HG03354 (cell line): ENCODE measurements at regions not wholly inside any gene's neighbourhood (a gene's known extent, or its start where the extent isn't known, plus 50 kb on each side); places are given as distances from the start of the nearest gene placed in this dataset.

Experiments
- ATAC-seq: cut with Tn5 transposase; IDR thresholded peaks from one replicate; pipeline ENCODE4 v1.9.1; 2021; ENCODE audit warnings: mild to moderate bottlenecking; ENCODE audit not compliant: unreplicated experiment, poor library complexity, severe bottlenecking

DNA sequence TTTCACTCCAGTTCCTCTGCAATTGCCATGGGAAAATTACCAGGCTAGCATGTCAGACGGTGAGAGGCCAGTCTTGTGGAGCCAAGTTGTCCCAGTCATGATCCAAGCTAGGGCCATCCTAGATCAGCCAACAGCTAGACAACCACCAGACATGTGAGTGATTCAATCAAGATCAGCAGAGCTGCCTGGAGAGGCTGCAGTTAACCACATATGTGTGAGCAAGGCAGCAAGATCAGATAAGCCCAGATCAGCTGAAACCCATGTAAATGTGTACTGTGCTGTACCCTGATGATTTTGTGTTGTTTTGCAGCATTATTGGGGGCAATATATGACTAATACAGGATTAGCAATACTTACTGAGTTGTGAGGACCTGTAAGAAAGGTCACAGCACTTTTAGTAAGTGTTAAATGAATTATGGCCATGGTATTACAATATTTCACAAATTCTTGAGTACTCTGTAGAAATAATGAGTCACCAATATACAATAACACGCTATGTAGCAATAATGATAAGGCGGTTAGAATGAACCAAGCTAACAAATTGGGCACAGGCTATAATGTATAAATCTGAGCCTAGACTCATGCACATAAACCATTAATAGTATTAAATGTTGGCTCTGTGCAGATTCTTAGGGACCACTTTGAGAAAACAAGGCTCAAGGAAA is 91.4 kb downstream of the SUDS3 start:
- no peak for ATAC-seq

- no peak for ATAC-seq
These were observed 96.6 kb downstream of the SUDS3 start for GRCh38 chr12:118472940-118473339.

- ATAC-seq = no peak
These were observed 103.9 kb downstream of the SUDS3 start for GRCh38 chr12:118480235-118480634.

DNA sequence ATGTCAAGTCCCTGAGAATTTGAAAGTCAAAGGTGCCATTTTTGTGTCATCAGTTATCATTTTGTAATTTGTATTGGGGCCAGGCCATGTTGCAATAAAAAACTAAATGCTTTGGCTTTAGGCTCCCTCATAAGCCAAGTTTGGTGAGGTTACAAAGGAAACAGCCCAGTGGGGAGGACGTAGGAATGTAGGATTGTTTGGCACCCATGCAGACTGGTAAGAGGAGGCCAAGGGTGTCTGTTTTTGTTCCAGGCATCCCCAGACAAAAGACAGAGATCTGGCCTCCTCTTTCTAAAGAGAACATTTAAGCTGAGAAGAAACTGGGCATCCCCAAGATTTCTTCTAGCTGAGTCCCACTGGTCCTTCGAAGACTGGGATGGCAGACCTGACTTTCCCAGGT is 111.7 kb downstream of the SUDS3 start:
- ATAC-seq = no peak

GRCh38 chr12:118493962-118494361 is 117.6 kb downstream of the SUDS3 start:
- no peak for ATAC-seq

GRCh38 chr12:118494776-118495175 is 118.4 kb downstream of the SUDS3 start:
- no peak for ATAC-seq

GRCh38 chr12:118495296-118495695 is 118.9 kb downstream of the SUDS3 start:
- no peak for ATAC-seq

- ATAC-seq = no peak
These were observed 121.8 kb downstream of the SUDS3 start for GRCh38 chr12:118498171-118498570.

DNA sequence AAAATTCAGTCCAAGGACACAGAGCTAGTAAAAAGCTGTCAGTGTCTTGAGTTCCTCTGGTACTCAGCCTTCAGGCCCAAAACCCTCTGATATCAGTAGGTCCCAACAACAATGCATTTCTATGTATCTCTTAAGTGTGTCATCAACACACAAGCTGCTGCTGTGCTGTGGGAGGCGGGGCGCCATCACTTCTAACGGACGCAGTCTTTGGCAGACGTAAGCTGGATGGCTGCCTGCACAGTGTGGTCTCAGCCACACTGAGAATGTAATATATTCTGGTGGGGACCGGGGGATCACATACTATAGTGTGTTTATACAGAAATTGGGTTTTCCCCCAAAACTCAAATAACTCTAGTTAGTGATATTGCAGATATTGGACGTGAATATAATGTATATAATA is 123.9 kb downstream of the SUDS3 start:
- ATAC-seq = no peak

DNA sequence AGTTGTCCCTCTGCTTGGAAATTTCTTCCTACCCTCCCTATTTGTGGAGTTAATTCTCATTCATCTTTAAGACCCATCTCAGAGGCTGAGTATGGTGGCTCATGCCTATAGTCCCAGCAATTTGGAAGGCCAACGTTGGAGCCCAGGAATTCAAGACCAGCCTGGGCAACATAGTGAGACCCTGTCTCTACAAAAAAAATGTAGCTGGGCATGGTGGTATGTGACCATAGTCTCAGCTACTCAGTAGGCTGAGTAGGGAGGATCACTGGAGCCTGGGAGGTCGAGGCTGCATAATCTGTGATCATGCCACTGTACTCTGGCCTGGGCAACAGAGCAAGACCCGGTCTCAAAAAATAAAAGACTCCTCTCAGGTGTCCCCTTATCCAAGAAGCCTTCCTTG is 125.1 kb downstream of the SUDS3 start:
- no peak for ATAC-seq

DNA sequence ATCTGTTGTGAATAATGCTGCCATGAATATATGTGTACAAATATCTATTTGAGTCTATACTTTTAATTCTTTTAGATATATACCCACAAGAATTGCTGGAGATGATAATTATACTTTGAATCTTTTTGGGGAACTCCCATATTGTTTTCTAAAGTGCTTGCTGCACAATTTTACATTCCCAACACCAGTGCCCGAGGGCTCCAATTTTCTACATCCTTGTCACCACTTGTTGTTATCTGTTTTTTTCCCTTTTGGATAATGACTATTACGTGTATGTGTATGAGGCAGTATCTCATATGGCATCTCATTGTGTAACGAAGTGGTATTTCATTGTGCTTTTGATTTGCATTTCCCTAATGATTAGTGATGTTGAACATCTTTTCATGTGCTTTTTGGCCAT is 127.1 kb downstream of the SUDS3 start:
- ATAC-seq = no peak

- no peak for ATAC-seq
These were observed 136.3 kb downstream of the SUDS3 start for GRCh38 chr12:118512669-118513068.

DNA sequence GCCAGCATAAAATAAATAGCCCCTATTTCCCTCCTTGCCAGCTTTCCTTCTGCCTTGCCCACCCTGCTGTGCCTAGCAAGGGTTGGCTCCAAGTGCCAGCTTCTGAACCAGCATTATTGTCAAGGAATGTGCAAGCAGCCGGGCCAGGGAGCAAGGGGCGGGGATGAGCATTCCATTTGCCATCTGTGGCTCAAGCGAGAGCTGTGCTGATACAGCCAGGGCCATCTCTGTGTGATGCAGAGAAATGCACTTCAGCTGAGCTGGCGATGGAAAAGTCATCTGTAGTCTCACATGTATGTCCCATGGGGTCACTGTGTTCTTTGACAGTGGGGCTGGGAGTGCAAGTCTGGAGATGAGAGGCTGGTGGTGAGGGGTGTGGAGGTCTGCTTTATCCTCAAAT is 137.3 kb downstream of the SUDS3 start:
- ATAC-seq = no peak

DNA sequence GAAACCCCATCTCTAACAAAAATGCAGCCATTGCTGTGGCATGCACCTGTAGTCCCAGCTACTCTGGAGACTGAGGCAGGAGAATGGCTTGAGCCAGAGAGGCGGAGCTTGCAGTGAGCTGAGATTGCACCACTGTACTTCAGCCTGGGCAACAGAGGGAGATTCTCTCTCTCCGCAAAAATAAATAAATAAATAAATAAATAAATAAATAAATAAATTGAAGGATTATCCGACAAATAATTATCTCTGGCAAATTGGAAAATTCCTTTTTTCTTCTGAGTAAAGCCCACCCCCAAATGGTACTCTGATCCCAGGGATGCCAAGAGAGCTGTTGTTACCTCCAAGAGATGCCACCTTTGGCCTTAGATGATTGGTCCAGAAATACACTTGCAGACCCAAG is 137.9 kb downstream of the SUDS3 start:
- ATAC-seq = no peak

DNA sequence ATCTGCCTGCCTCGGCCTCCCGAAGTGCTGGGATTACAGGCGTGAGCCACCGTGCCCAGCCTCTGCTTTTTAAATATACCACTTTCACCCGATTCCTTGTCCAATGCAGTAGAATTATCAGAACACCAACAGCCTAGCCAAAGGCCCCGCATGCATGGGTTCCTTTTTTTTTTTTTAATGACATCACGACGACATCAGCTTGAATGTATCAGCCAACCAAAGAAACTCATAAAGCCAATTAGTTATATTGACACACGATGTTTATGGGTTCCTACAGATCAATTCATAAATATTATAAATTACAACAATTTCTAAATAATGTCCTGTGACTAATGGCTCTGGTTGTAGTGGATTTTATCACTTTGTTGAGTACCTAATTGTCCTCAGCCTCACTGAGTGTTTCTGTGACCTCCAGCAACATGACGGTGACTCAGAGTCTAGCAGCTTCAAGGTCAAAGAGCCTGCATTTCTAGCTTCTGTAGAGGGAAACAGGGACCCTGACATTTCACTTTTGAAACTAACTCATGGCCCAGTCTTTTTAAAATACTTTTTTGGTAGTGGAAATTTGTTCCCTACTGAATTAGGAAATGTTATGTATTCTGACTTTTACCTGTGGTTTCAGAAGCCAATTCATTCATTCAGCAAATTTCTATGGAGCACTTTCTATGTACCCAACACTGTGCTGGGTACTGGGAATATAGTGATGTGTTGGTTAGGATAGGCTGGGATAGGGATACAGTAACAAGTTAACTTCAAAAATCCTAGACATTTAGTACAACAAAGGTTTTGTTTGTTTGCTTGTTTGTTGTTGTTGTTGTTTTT is 144.1 kb downstream of the SUDS3 start:
- ATAC-seq = no peak

DNA sequence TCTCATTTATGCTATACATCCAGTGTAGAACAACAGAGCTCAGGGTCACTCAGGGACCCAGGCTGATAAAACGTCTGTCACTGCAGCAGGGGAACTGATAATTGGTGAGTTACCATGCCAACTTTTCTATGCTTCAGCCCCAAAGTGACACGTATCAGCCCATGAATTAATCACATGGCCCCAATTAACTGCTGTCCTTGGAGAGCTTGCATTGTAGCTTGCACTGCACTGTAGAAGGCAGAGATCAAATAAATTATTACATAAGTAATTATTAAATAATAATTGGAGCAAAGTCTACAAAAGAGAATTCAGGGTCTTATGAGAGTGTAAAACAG is 144.6 kb downstream of the SUDS3 start:
- no peak for ATAC-seq

DNA sequence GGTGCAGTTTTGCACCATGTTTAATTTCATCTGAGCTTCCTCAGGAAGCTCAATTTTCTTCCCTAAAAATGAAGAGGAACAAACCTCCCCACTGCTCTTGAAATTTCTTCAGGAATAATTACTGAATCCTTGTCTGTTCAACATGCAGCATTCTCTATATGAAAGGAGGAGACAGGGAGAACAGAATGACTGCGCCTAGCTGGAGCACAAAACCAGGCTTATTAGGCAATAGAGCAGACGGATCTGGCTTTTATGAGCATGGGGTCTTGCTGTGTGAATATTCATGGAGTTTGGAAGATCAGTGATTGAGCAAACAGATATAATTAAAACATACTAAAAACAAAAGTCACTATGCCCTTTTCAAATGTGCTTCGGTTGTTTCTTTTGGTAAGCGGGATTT is 148.1 kb downstream of the SUDS3 start:
- no peak for ATAC-seq

GRCh38 chr12:118525216-118525615 is 148.9 kb downstream of the SUDS3 start:
- no peak for ATAC-seq

- no peak for ATAC-seq
These were observed 150.1 kb downstream of the SUDS3 start for GRCh38 chr12:118526255-118527095.

DNA sequence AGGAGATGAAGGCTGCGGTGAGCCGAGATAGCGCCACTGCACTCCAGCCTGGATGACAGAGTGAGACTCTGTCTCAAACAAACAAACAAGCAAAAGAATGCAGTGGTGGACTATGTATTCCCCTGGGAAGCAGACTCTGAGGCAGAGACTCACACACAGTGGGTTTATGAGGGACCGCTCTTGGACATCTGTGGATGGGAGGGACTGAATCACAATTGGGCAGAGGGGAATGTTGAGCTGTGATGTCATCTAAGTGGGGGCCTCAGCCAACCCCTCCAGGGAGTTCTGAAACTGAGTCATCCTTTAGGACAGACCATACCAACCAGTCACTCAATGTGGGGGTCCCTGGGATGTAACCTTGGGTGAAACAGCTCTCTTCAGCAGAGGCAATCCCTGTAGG is 151.0 kb downstream of the SUDS3 start:
- no peak for ATAC-seq

- no peak for ATAC-seq
These were observed 152.3 kb downstream of the SUDS3 start for GRCh38 chr12:118528625-118529024.
